ENCODE measurements at regions not wholly inside any gene's neighbourhood (a gene's known extent, or its start where the extent isn't known, plus 50 kb on each side); places are given as distances from the start of the nearest gene placed in this dataset.
A peak's percentile ranks its signal among the peaks of the same experiment; 100 is the strongest.

- DNase-seq (ENCODE audit: low read depth): no peak
Measured at GRCh38 chr2:220117025-220117424, 489.6 kb downstream of the SLC4A3 start.

- no peak for DNase-seq (ENCODE audit: low read depth)
Measured at GRCh38 chr2:220120041-220120440, 492.6 kb downstream of the SLC4A3 start.

- DNase-seq (ENCODE audit: low read depth): no peak
Measured at GRCh38 chr2:220123751-220124150, 496.3 kb downstream of the SLC4A3 start.

GRCh38 chr2:220125551-220125950 lies 498.1 kb downstream of the SLC4A3 start:
- no peak for DNase-seq (ENCODE audit: low read depth)

GRCh38 chr2:220127311-220127710 lies 499.9 kb downstream of the SLC4A3 start:
- DNase-seq (ENCODE audit: low read depth): no peak

GRCh38 chr2:220127876-220128275 lies 500.4 kb downstream of the SLC4A3 start:
- DNase-seq (ENCODE audit: low read depth): no peak

- DNase-seq (ENCODE audit: low read depth): no peak
Measured at GRCh38 chr2:220129391-220129790, 502.0 kb downstream of the SLC4A3 start.

GRCh38 chr2:220134756-220135534 lies 507.5 kb downstream of the SLC4A3 start:
- no peak for DNase-seq (ENCODE audit: low read depth)

GRCh38 chr2:220143336-220143735 lies 515.9 kb downstream of the SLC4A3 start:
- peak; percentile 65 for DNase-seq (ENCODE audit: low read depth)

- no peak for DNase-seq (ENCODE audit: low read depth)
Measured at GRCh38 chr2:220144411-220144810, 517.0 kb downstream of the SLC4A3 start.

GRCh38 chr2:220147161-220148038 lies 520.0 kb downstream of the SLC4A3 start:
- peak; percentile 50 for DNase-seq (ENCODE audit: low read depth)

- DNase-seq (ENCODE audit: low read depth): no peak
Measured at GRCh38 chr2:220148471-220149248, 521.2 kb downstream of the SLC4A3 start.

- no peak for DNase-seq (ENCODE audit: low read depth)
Measured at GRCh38 chr2:220151341-220151740, 523.9 kb downstream of the SLC4A3 start.

- no peak for DNase-seq (ENCODE audit: low read depth)
Measured at GRCh38 chr2:220152281-220152935, 525.0 kb downstream of the SLC4A3 start.

- no peak for DNase-seq (ENCODE audit: low read depth)
Measured at GRCh38 chr2:220153118-220153517, 525.7 kb downstream of the SLC4A3 start.

GRCh38 chr2:220154304-220154703 lies 526.9 kb downstream of the SLC4A3 start:
- DNase-seq (ENCODE audit: low read depth): no peak

- no peak for DNase-seq (ENCODE audit: low read depth)
Measured at GRCh38 chr2:220157312-220157711, 529.9 kb downstream of the SLC4A3 start.

- DNase-seq (ENCODE audit: low read depth): no peak
Measured at GRCh38 chr2:220159738-220160137, 532.3 kb downstream of the SLC4A3 start.

- no peak for DNase-seq (ENCODE audit: low read depth)
Measured at GRCh38 chr2:220162320-220162719, 534.9 kb downstream of the SLC4A3 start.

- no peak for DNase-seq (ENCODE audit: low read depth)
Measured at GRCh38 chr2:220163486-220163885, 536.1 kb downstream of the SLC4A3 start.

- DNase-seq (ENCODE audit: low read depth): no peak
Measured at GRCh38 chr2:220165401-220165800, 538.0 kb downstream of the SLC4A3 start.

GRCh38 chr2:220166616-220167015 lies 539.2 kb downstream of the SLC4A3 start:
- no peak for DNase-seq (ENCODE audit: low read depth)

All from non-pigmented ciliary epithelial cell (primary cell).